ENCODE measurements at regions not wholly inside any gene's neighbourhood (a gene's known extent, or its start where the extent isn't known, plus 50 kb on each side); places are given as distances from the start of the nearest gene placed in this dataset.

- Mint-ChIP-seq H3K27ac (no peak overlapping the region), H3K27me3 (ENCODE audit: low read depth in 3 of 3) (peaks cover 2 to 37% (median 19%) of the 10 kb centered on the region in 3 donors), H3K9me3 (peaks cover 0 to 6% (median 0%) of the 10 kb centered on the region in 7 donors), H3K4me3 (no peak overlapping the region), H3K4me1 (no peaks in the 10 kb centered on the region), H3K36me3 (no peaks in the 10 kb centered on the region)
- TF ChIP-seq, protein P1, sequence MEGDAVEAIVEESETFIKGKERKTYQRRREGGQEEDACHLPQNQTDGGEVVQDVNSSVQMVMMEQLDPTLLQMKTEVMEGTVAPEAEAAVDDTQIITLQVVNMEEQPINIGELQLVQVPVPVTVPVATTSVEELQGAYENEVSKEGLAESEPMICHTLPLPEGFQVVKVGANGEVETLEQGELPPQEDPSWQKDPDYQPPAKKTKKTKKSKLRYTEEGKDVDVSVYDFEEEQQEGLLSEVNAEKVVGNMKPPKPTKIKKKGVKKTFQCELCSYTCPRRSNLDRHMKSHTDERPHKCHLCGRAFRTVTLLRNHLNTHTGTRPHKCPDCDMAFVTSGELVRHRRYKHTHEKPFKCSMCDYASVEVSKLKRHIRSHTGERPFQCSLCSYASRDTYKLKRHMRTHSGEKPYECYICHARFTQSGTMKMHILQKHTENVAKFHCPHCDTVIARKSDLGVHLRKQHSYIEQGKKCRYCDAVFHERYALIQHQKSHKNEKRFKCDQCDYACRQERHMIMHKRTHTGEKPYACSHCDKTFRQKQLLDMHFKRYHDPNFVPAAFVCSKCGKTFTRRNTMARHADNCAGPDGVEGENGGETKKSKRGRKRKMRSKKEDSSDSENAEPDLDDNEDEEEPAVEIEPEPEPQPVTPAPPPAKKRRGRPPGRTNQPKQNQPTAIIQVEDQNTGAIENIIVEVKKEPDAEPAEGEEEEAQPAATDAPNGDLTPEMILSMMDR (IDR thresholded peaks at IDR 0.05): no peak
- Histone ChIP-seq H3K9me3 (replicated peaks in 1 of 2; ENCODE audit: control insufficient read depth in 1 of 2, insufficient read depth in 1 of 2, low read length in 2 of 2) (no peaks in the 10 kb centered on the region), H4K20me1 (ENCODE audit: insufficient read depth, low read length) (no peaks in the 10 kb centered on the region), H3K27me3 (ENCODE audit: control insufficient read depth in 2 of 2, insufficient read depth in 2 of 2, low read length in 2 of 2) (peaks cover 5 to 16% of the 10 kb centered on the region in 2 donors), H3K27ac (ENCODE audit: low read depth in 1 of 2, low read length in 2 of 2) (no peak overlapping the region), H3K9ac (ENCODE audit: insufficient read depth, low read length, poor library complexity, severe bottlenecking) (no peak overlapping the region), H3K36me3 (replicated peaks in 1 of 2; ENCODE audit: control insufficient read depth in 1 of 2, insufficient read depth in 2 of 2, low read length in 2 of 2) (no peaks in the 10 kb centered on the region), H3K79me2 (ENCODE audit: insufficient read depth, low read length) (no peaks in the 10 kb centered on the region), H3K4me3 (replicated peaks in 1 of 3; ENCODE audit: low read depth in 2 of 3, low read length in 3 of 3) (no peak overlapping the region), H3K4me2 (replicated peaks; ENCODE audit: extremely low read depth, low read length, poor library complexity, severe bottlenecking) (no peak overlapping the region), H2AFZ (ENCODE audit: insufficient read depth, low read depth, low read length, poor library complexity, severe bottlenecking) (no peak overlapping the region), H3K4me1 (ENCODE audit: control insufficient read depth in 1 of 2, insufficient read depth in 2 of 2, low read length in 2 of 2) (no peaks in the 10 kb centered on the region)
- intact Hi-C loops (cut with micrococcal nuclease): no loop called here
- WGBS (ENCODE audit: insufficient coverage): no CpG with 5 or more reads among the region's 2 CpGs
- DNase-seq: no peak
Observed at GRCh38 chr2:217286833-217287232, 427.0 kb upstream of the TNP1 start.

DNA sequence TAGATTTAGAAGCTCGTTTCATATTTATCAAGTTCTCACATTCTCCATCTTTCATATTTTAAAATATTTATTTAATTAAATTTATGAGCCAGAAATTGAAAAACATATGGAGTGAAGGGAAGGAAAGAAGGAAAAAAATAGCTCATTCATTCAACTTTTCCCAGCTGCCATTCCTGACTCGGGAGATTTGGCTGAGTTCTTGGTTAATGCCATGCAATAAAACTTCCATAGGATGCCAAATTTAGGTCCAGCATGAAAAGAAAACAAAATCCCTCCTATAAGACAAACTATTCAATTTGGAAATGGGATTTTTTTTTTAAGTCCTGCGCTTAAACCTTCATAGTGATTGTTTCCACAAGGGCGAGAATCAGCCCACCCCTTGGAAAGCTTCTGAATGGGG lies 426.1 kb upstream of the TNP1 start:
- intact Hi-C loops (cut with micrococcal nuclease): no loop called here
- TF ChIP-seq, protein P1 (IDR thresholded peaks at IDR 0.05): no peak
- no peaks in the 10 kb centered on the region for H3K79me2 ChIP-seq (ENCODE audit: insufficient read depth, low read length)
- H3K36me3 ChIP-seq (replicated peaks in 1 of 2; ENCODE audit: control insufficient read depth in 1 of 2, insufficient read depth in 2 of 2, low read length in 2 of 2): no peaks in the 10 kb centered on the region
- H4K20me1 ChIP-seq (ENCODE audit: insufficient read depth, low read length): no peaks in the 10 kb centered on the region
- H3K27me3 Mint-ChIP-seq (ENCODE audit: low read depth in 3 of 3): peaks cover 5 to 34% (median 22%) of the 10 kb centered on the region in 3 donors
- peaks cover 0 to 6% (median 2%) of the 10 kb centered on the region in 7 donors for H3K9me3 Mint-ChIP-seq
- no peak overlapping the region for H3K27ac Mint-ChIP-seq
- WGBS (ENCODE audit: insufficient coverage): no CpG with 5 or more reads among the region's 4 CpGs
- no peaks in the 10 kb centered on the region for H3K4me1 Mint-ChIP-seq
- DNase-seq: no peak
- H2AFZ ChIP-seq (ENCODE audit: insufficient read depth, low read depth, low read length, poor library complexity, severe bottlenecking): no peak overlapping the region
- no peak overlapping the region for H3K4me3 ChIP-seq (replicated peaks in 1 of 3; ENCODE audit: low read depth in 2 of 3, low read length in 3 of 3)
- no peak overlapping the region for H3K4me2 ChIP-seq (replicated peaks; ENCODE audit: extremely low read depth, low read length, poor library complexity, severe bottlenecking)
- no peak overlapping the region for H3K4me3 Mint-ChIP-seq
- no peaks in the 10 kb centered on the region for H3K36me3 Mint-ChIP-seq
- H3K9me3 ChIP-seq (replicated peaks in 1 of 2; ENCODE audit: control insufficient read depth in 1 of 2, insufficient read depth in 1 of 2, low read length in 2 of 2): no peaks in the 10 kb centered on the region
- peaks cover 5 to 18% of the 10 kb centered on the region in 2 donors for H3K27me3 ChIP-seq (ENCODE audit: control insufficient read depth in 2 of 2, insufficient read depth in 2 of 2, low read length in 2 of 2)
- H3K9ac ChIP-seq (ENCODE audit: insufficient read depth, low read length, poor library complexity, severe bottlenecking): no peak overlapping the region
- no peaks in the 10 kb centered on the region for H3K4me1 ChIP-seq (ENCODE audit: control insufficient read depth in 1 of 2, insufficient read depth in 2 of 2, low read length in 2 of 2)
- H3K27ac ChIP-seq (ENCODE audit: low read depth in 1 of 2, low read length in 2 of 2): no peak overlapping the region

Measured in CD14-positive monocyte (primary cell).